Spleen (tissue), 11 donors: ENCODE measurements at regions not wholly inside any gene's neighbourhood (a gene's known extent, or its start where the extent isn't known, plus 50 kb on each side); places are given as distances from the start of the nearest gene placed in this dataset.
A peak's percentile ranks its signal among the peaks of the same experiment; 100 is the strongest.

Source experiments
- DNase-seq: peaks from one replicate; pipeline ENCODE4 v3.0.0-alpha.2; 2020
- H3K27ac ChIP-seq, 8 donors: fragments of 200-600 bp; sonication (generic) in 7 of 8; 1 replicate in 4 of 8; 2 replicates in 4 of 8; pipeline versions ENCODE4 v1.5.0 to v1.8.0; 2016 to 2021; ENCODE audit warnings: inconsistent platforms in 4 of 8, mild to moderate bottlenecking in 4 of 8, moderate library complexity in 1 of 8
- H3K27me3 ChIP-seq, 7 donors: fragments of 200-600 bp; sonication (generic) in 6 of 7; replicated peaks in 1 of 7; 1 replicate in 4 of 7; 2 replicates in 3 of 7; pipeline versions ENCODE4 v1.5.0 to v1.8.0; 2016 to 2021; ENCODE audit warnings: inconsistent platforms in 3 of 7, mild to moderate bottlenecking in 1 of 7
- H3K36me3 ChIP-seq, 6 donors: fragments of 200-600 bp; sonication (generic) in 5 of 6; 1 replicate in 4 of 6; 2 replicates in 2 of 6; pipeline versions ENCODE4 v1.5.0 to v1.8.0; 2016 to 2021; ENCODE audit warnings: inconsistent platforms in 2 of 6
- H3K4me1 ChIP-seq, 6 donors: fragments of 200-600 bp; sonication (generic) in 5 of 6; 1 replicate in 3 of 6; 2 replicates in 3 of 6; pipeline versions ENCODE4 v1.5.0 to v1.8.0; 2016 to 2021; ENCODE audit warnings: inconsistent platforms in 3 of 6
- H3K4me3 ChIP-seq, 8 donors: fragments of 200-600 bp; sonication (generic) in 7 of 8; 1 replicate in 4 of 8; 2 replicates in 4 of 8; pipeline versions ENCODE4 v1.5.0 to v1.8.0; 2016 to 2021; ENCODE audit warnings: inconsistent platforms in 4 of 8, mild to moderate bottlenecking in 4 of 8, moderate library complexity in 2 of 8
- H3K9me3 ChIP-seq, 8 donors: fragments of 200-600 bp; sonication (generic) in 7 of 8; 1 replicate in 4 of 8; 2 replicates in 4 of 8; pipeline versions ENCODE4 v1.5.0 to v1.8.0; 2016 to 2021; ENCODE audit warnings: inconsistent platforms in 4 of 8
- POLR2A ChIP-seq, 3 donors: fragments of 450-650 bp; IDR thresholded peaks; one replicate each; pipeline ENCODE4 v1.5.1; 2017; ENCODE audit warnings: antibody characterized with exemption in 3 of 3, mild to moderate bottlenecking in 1 of 3
- POLR2AphosphoS5 ChIP-seq, 3 donors: sonication (generic); formaldehyde crosslinking; IDR thresholded peaks; one replicate each; pipeline ENCODE4 v1.5.1; 2017; ENCODE audit warnings: antibody characterized with exemption in 3 of 3
- WGBS, 5 donors: extraction: QIAGEN DNeasy Blood & Tissue Kit in 3 of 5; methylation state at CpG; one replicate each; pipeline versions ENCODE4 v1.1.5 to v1.1.7; 2013 to 2018; 5-methylcytosine and 5-hydroxymethylcytosine counted together
- intact Hi-C: fragments of 100-400 bp; cut with DNase I; formaldehyde crosslinking; loops from one replicate; pipeline ENCODE4 v1.15.0; 2023; ENCODE audit warnings: low total_unique reads
- TF ChIP-seq, protein P1 (sequence below), 11 experiments: fragments of 200-600 bp in 7 of 11; fragments of 450-650 bp in 4 of 11; sonication (generic) in 4 of 11; IDR thresholded peaks in 8 of 11; conservative IDR thresholded peaks in 3 of 11; 1 replicate in 7 of 11; 2 replicates in 4 of 11; pipeline versions ENCODE4 v1.4.0 to v1.8.0; 2016 to 2021; ENCODE audit warnings: antibody characterized with exemption in 11 of 11, inconsistent platforms in 4 of 11, mild to moderate bottlenecking in 1 of 11
- donor health status: healthy with polysubstance abuse.
- donor health status: DM: no; HTN: no; CAD: no; lungs with moderate emphysema.
- donor health status: DM: no; HTN: no; CAD: no.
- donor health status: Bipolar disorder and iron deficiency.
- donor health status: healthy.
- donor health status: DM: no; HTN: no; CAD: no.
- donor health status: DM: yes; HTN: yes; CAD: no.

DNA sequence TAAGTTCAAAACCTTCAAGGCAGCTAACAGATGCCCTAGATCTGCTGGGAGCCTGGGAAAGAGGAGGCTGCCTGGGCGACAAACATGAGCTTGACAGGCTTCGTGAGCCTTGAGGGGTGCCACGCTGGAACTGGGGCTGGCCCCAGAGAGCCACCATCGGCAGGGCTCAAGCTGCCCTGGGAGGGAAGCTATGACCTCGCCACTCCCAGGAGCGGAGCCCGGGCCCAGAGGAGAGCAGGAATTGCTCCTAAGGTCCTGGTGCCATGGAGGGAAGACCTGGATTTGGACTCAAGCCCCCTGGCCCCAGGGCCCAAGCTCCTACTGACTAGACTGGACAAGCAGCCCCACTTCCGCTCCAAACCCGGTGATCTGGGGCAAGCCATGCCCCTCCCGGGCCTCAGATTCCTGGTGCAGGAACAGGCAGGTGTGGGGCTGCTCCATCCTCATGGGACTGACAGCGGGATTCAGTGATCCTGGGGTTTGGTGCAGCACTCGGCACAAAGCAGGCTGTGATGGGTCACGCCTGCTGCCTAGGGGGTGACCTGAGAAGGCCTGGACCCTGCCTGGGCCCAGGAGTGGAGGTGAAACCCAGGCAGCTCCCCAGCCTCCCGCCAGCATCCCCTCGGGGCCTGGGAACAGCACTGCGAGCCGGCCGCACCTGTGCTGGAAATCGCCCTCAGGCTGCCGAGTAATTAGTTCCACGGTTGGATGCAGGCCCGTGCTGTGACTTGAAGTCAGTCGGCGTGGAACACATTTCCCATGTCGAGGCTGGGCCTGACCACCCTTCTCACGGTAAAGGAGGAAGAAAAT lies 246.9 kb downstream of the NDUFA10 start:
- 89 to 95% (median 93%) methylated on average over 14 to 26 of the region's 26 CpGs for WGBS, 5 donors
- no peaks in the 10 kb centered on the region for H3K36me3 ChIP-seq
- TF ChIP-seq POLR2AphosphoS5 (IDR thresholded peaks at IDR 0.05) = no peak
- TF ChIP-seq, protein P1, sequence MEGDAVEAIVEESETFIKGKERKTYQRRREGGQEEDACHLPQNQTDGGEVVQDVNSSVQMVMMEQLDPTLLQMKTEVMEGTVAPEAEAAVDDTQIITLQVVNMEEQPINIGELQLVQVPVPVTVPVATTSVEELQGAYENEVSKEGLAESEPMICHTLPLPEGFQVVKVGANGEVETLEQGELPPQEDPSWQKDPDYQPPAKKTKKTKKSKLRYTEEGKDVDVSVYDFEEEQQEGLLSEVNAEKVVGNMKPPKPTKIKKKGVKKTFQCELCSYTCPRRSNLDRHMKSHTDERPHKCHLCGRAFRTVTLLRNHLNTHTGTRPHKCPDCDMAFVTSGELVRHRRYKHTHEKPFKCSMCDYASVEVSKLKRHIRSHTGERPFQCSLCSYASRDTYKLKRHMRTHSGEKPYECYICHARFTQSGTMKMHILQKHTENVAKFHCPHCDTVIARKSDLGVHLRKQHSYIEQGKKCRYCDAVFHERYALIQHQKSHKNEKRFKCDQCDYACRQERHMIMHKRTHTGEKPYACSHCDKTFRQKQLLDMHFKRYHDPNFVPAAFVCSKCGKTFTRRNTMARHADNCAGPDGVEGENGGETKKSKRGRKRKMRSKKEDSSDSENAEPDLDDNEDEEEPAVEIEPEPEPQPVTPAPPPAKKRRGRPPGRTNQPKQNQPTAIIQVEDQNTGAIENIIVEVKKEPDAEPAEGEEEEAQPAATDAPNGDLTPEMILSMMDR (IDR thresholded peaks at IDR 0.05 in 8 of 11, conservative IDR thresholded peaks at IDR 0.05 in 3 of 11) = no peak
- TF ChIP-seq POLR2A (IDR thresholded peaks at IDR 0.05) = no peak
- peak; percentile 70 for DNase-seq
- intact Hi-C loops = no loop called here
- H3K4me1 ChIP-seq = peaks cover 0 to 26% (median 4%) of the 10 kb centered on the region in 6 donors
- H3K27me3 ChIP-seq = peaks cover 0 to 61% (median 0%) of the 10 kb centered on the region in 7 donors
- no peak overlapping the region for H3K4me3 ChIP-seq
- H3K9me3 ChIP-seq = peaks cover 0 to 12% (median 0%) of the 10 kb centered on the region in 8 donors
- H3K27ac ChIP-seq = no peak overlapping the region

DNA sequence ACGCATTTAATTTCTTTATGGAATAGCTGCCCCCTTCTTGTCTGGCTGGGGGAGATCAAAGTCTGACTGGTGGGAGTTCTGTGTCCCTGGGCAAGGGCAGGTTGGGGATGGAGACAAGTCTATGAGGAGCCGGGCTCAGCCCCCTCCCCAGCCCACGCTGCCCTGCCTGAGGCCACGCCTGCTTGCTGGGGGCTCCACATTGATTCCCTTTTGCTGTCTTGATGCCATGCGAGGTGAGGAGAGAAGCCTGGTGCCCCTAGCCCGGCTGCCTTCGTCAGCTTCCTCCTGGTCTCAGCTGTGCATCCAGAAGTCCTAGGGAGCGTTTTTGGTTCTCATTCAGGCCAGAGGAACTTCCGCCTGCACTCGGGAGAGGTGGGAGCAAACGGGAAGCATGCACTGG lies 247.9 kb downstream of the NDUFA10 start:
- WGBS, 5 donors = 77 to 89% (median 84%) methylated on average over 11 of the region's 11 CpGs
- peak; percentile 42 for DNase-seq
- intact Hi-C loops = no loop called here
- H3K36me3 ChIP-seq = no peaks in the 10 kb centered on the region
- peaks cover 0 to 61% (median 0%) of the 10 kb centered on the region in 7 donors for H3K27me3 ChIP-seq
- H3K4me1 ChIP-seq = peaks cover 0 to 32% (median 4%) of the 10 kb centered on the region in 6 donors
- peak overlapping the region in 1 of 8 donors; percentile 65 for H3K27ac ChIP-seq
- H3K4me3 ChIP-seq = no peak overlapping the region
- TF ChIP-seq POLR2A (IDR thresholded peaks at IDR 0.05) (no peak), POLR2AphosphoS5 (IDR thresholded peaks at IDR 0.05) (no peak)
- TF ChIP-seq, protein P1 (IDR thresholded peaks at IDR 0.05 in 8 of 11, conservative IDR thresholded peaks at IDR 0.05 in 3 of 11) = no peak
- peaks cover 0 to 16% (median 3%) of the 10 kb centered on the region in 8 donors for H3K9me3 ChIP-seq

DNA sequence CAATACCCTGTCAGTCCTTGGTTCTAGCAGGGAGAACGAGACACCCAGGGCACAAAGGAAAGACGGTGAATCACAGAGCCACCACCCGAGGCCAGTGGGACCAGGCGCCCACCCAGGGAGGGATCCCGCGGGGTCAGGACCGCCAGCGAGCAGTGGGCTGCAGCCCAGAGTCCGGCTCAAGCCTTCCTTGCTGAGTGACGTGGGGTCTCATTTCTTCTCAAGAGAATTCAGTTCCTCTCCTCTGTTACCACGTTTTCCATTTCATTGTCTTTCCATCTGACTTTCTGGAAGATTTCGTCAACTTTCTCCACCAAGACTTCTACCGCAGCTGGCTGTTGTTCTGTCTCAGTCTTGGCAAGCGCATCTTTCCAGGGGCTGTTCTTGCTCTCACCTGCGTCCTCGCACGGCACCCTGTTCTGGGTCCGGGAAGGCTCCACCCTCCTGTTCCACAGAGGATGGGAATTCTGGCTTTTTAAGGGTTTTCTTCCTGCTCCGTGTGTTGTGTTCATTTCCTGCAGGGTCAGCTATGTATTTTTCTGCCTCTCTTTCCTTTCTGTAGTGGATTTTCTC lies 248.6 kb downstream of the NDUFA10 start:
- Histone ChIP-seq H3K9me3 (peaks cover 0 to 23% (median 9%) of the 10 kb centered on the region in 8 donors), H3K27ac (peak overlapping the region in 4 of 8 donors; percentile 51 to 65 (median 55)), H3K36me3 (no peaks in the 10 kb centered on the region), H3K27me3 (peaks cover 0 to 61% (median 0%) of the 10 kb centered on the region in 7 donors), H3K4me1 (peaks cover 0 to 32% (median 4%) of the 10 kb centered on the region in 6 donors), H3K4me3 (no peak overlapping the region)
- TF ChIP-seq POLR2AphosphoS5 (IDR thresholded peaks at IDR 0.05) = peak in 1 of 3 donors; percentile 25
- TF ChIP-seq, protein P1 (IDR thresholded peaks at IDR 0.05 in 8 of 11, conservative IDR thresholded peaks at IDR 0.05 in 3 of 11) = no peak
- 71 to 81% (median 78%) methylated on average over 19 of the region's 19 CpGs for WGBS, 5 donors
- intact Hi-C loops = no loop called here
- peak; percentile 66 for DNase-seq
